Natural killer cell (primary cell): ENCODE measurements at regions not wholly inside any gene's neighbourhood (a gene's known extent, or its start where the extent isn't known, plus 50 kb on each side); places are given as distances from the start of the nearest gene placed in this dataset.
"Not testable (repeated sequence)": the region's sequence is repeated elsewhere in the genome, so short reads cannot be mapped to it uniquely, and the experiment has no call there.

ENCODE experiments used
- ATAC-seq, 3 donors: fragments of 150-1000 bp in 2 of 3; fragments of 200-7000 bp in 1 of 3; cut with Tn5 transposase; 1 replicate in 1 of 3; 2 replicates in 2 of 3; pipeline ENCODE4 v1.10.0; 2021; ENCODE audit warnings: mild to moderate bottlenecking in 2 of 3, moderate library complexity in 2 of 3
- DNase-seq, 2 donors: peaks; one replicate each; pipeline versions ENCODE4 v3.0.0 to v3.0.0-alpha.2; 2013 to 2021; ENCODE audit warnings: mixed read lengths in 1 of 2
- H3K27ac ChIP-seq: one replicate; pipeline ENCODE4 v1.5.1; 2013; ENCODE audit warnings: mild to moderate bottlenecking, low read length
- H3K27me3 ChIP-seq: one replicate; pipeline ENCODE4 v1.6.1; 2013; ENCODE audit warnings: low read length; ENCODE audit not compliant: control insufficient read depth, insufficient read depth
- H3K36me3 ChIP-seq: one replicate; pipeline ENCODE4 v1.6.1; 2013; ENCODE audit warnings: low read length; ENCODE audit not compliant: control insufficient read depth, insufficient read depth
- H3K4me1 ChIP-seq: one replicate; pipeline ENCODE4 v1.6.1; 2013; ENCODE audit warnings: low read length; ENCODE audit not compliant: control insufficient read depth, insufficient read depth
- H3K4me3 ChIP-seq: one replicate; pipeline ENCODE4 v1.5.1; 2013; ENCODE audit warnings: low read length
- H3K9me3 ChIP-seq: one replicate; pipeline ENCODE4 v1.6.1; 2013; ENCODE audit warnings: low read length; ENCODE audit not compliant: control insufficient read depth, insufficient read depth
- H3K27ac Mint-ChIP-seq, 2 donors: one replicate each; pipeline ENCODE4 v1.8.0; 2022; ENCODE audit warnings: mild to moderate bottlenecking in 2 of 2, mixed read lengths in 2 of 2, moderate library complexity in 1 of 2
- H3K27me3 Mint-ChIP-seq, 2 donors: one replicate each; pipeline ENCODE4 v1.8.0; 2022; ENCODE audit warnings: low read depth in 2 of 2, mixed read lengths in 2 of 2
- H3K36me3 Mint-ChIP-seq: one replicate; pipeline ENCODE4 v1.8.0; 2022; ENCODE audit warnings: mixed read lengths
- H3K4me1 Mint-ChIP-seq, 2 donors: one replicate each; pipeline ENCODE4 v1.8.0; 2022; ENCODE audit warnings: mixed read lengths in 2 of 2
- H3K4me3 Mint-ChIP-seq: one replicate; pipeline ENCODE4 v1.8.0; 2022; ENCODE audit warnings: mild to moderate bottlenecking, moderate library complexity, mixed read lengths
- H3K9me3 Mint-ChIP-seq, 2 donors: one replicate each; pipeline ENCODE4 v1.8.0; 2022; ENCODE audit warnings: mixed read lengths in 2 of 2
- WGBS: methylation state at CpG from one replicate; pipeline ENCODE4 v1.1.7; 2013; ENCODE audit warnings: missing lambda C conversion rate; ENCODE audit not compliant: insufficient coverage; 5-methylcytosine and 5-hydroxymethylcytosine counted together
- intact Hi-C: fragments of 100-400 bp; cut with micrococcal nuclease; formaldehyde crosslinking; loops from one replicate; pipeline ENCODE4 v1.14.2; 2022

DNA sequence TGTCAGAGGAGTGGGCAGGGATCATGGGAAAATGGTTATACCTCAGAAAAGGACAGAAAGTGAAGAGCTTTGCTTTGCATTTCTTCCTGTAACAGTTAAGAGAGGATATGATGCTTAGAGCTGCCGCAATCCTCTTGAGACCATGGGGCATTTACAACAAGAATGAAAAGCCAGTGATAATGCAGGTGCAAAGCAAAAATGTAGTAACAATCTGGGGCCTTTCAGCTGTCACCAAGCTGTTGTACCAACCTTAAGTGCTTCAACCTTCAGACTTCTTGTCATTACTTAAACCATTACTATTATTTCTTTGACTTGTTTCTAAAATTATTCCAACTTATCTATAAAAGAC is 1337.6 kb downstream of the RPIA start:
- H3K27ac Mint-ChIP-seq, H3K27ac ChIP-seq, intact Hi-C loops, H3K9me3 Mint-ChIP-seq, H3K4me1 ChIP-seq, ATAC-seq, H3K36me3 ChIP-seq, H3K4me3 Mint-ChIP-seq, H3K27me3 ChIP-seq, DNase-seq, H3K27me3 Mint-ChIP-seq, H3K36me3 Mint-ChIP-seq, H3K4me1 Mint-ChIP-seq, H3K9me3 ChIP-seq, H3K4me3 ChIP-seq: not testable (repeated sequence)
- WGBS = no CpG with 5 or more reads among the region's 1 CpG

DNA sequence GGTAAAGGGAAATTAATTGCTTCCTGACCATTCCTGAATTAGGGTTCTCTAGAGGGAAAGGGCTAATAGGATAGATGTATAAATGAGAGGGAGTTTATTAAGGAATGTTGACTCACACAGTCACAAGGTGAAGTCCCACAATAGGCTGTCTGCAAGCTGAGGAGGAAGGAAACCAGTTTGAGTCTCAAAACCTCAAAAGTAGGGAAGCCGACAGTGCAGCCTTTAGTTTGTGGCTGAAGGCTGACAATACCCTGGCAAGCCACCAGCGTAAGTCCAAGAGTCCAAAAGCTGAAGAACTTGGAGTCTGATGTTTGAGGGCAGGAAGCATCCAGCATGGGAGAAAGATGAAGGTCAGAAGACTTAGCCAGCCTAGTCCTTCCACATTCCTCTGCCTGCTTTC is 1340.8 kb downstream of the RPIA start:
- not testable (repeated sequence) for H3K4me1 Mint-ChIP-seq, H3K27me3 ChIP-seq

DNA sequence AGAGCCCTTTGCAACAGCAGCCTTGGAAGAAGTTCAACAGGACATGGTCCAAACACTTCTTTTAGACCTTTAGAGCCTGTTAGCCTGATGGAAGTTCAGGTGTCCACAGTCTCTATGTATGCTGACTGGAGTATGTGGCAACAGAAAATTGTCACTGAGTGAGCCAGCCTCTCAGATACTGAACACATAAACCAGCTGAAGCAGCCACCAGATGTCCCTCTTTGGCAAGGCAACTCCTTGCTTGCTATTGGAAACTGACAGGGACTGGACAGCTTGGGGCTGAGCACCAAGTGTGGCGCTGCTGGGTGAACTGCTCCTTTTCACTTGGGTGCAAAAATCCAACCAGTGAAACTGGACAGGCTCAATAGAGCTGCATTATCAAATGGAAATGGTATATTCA is 1344.9 kb downstream of the RPIA start:
- H3K36me3 ChIP-seq, DNase-seq, ATAC-seq, H3K36me3 Mint-ChIP-seq, H3K27me3 ChIP-seq, H3K4me1 Mint-ChIP-seq, H3K4me1 ChIP-seq, H3K9me3 Mint-ChIP-seq, H3K27me3 Mint-ChIP-seq, H3K9me3 ChIP-seq, H3K4me3 ChIP-seq, H3K27ac ChIP-seq, intact Hi-C loops, H3K27ac Mint-ChIP-seq, H3K4me3 Mint-ChIP-seq: not testable (repeated sequence)
- 83% methylated on average over 1 of the region's 1 CpG for whole genome bisulfite sequencing

More for the DNA sequence above, 1340.8 kb downstream of the RPIA start:
- H3K4me3 Mint-ChIP-seq, ATAC-seq, H3K9me3 Mint-ChIP-seq, H3K27ac Mint-ChIP-seq, H3K36me3 Mint-ChIP-seq, intact Hi-C loops, H3K27me3 Mint-ChIP-seq, DNase-seq, H3K36me3 ChIP-seq, H3K4me1 ChIP-seq, H3K4me3 ChIP-seq, H3K27ac ChIP-seq, H3K9me3 ChIP-seq: not testable (repeated sequence)
- 8% methylated on average over 1 of the region's 2 CpGs for WGBS

DNA sequence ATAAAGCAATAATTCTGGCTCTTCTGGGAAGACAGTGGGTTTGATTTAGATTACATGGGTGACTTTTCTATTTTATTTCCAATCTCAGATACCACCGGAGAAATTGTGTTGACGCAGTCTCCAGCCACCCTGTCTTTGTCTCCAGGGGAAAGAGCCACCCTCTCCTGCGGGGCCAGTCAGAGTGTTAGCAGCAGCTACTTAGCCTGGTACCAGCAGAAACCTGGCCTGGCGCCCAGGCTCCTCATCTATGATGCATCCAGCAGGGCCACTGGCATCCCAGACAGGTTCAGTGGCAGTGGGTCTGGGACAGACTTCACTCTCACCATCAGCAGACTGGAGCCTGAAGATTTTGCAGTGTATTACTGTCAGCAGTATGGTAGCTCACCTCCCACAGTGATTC is 1347.6 kb downstream of the RPIA start:
- H3K27me3 Mint-ChIP-seq, H3K4me3 Mint-ChIP-seq, DNase-seq, H3K27ac ChIP-seq, H3K27ac Mint-ChIP-seq, H3K36me3 ChIP-seq, H3K9me3 ChIP-seq, ATAC-seq, H3K4me1 Mint-ChIP-seq, H3K36me3 Mint-ChIP-seq, H3K9me3 Mint-ChIP-seq, H3K27me3 ChIP-seq, intact Hi-C loops, H3K4me3 ChIP-seq, H3K4me1 ChIP-seq: not testable (repeated sequence)
- 80% methylated on average over 4 of the region's 4 CpGs for WGBS

DNA sequence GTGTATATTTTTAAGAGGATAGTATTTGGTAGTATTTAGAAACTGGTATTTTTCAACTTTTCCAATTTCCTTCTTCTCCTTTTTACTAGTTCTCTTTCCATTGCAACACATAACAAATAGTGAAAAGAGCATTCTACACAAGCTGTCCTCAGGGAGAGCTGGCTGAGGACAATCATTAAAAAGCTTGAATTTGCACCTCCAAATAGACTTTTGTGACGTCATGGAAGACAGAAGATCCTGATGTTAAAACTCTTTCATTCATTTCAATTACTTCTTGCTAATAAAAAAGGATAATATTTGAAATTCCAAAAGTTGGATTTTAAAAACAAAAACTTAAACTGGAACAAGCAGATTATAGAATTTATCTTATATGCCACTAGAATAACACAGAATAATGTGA is 1356.3 kb downstream of the RPIA start:
- H3K27ac ChIP-seq, H3K27ac Mint-ChIP-seq, H3K4me3 Mint-ChIP-seq, H3K36me3 ChIP-seq, H3K27me3 ChIP-seq, H3K4me1 Mint-ChIP-seq, ATAC-seq, H3K4me1 ChIP-seq, H3K36me3 Mint-ChIP-seq, H3K27me3 Mint-ChIP-seq, H3K9me3 ChIP-seq, intact Hi-C loops, DNase-seq, H3K4me3 ChIP-seq, H3K9me3 Mint-ChIP-seq: not testable (repeated sequence)
- no CpG with 5 or more reads among the region's 1 CpG for WGBS

DNA sequence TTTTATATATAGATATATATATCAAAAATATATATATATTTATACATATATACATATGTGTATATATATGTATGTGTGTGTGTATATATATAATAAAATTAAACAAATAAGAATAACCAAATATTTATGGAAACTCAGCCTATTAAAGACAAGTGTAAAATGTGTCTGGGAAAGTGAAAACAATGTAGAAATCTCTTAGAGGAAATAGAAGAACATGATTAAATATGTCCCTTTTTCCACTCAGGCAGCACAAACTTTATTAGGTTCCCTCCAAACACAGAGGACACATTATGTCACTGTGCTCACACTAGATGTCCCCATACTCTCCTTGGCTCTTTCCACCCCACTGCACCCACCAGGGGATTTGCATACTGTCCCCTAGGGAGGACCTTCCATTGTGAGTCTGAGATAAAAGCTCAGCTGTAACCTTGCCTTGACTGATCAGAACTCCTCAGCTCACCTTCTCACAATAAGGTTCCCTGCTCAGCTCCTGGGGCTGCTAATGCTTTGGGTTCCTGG is 1360.7 kb downstream of the RPIA start:
- H3K4me3 Mint-ChIP-seq, H3K36me3 Mint-ChIP-seq, H3K27me3 Mint-ChIP-seq, H3K27me3 ChIP-seq, H3K9me3 ChIP-seq, H3K4me1 ChIP-seq, H3K27ac ChIP-seq, H3K4me3 ChIP-seq, H3K4me1 Mint-ChIP-seq, H3K36me3 ChIP-seq, DNase-seq, H3K9me3 Mint-ChIP-seq, intact Hi-C loops, H3K27ac Mint-ChIP-seq, ATAC-seq: not testable (repeated sequence)
